Testis (tissue), 2 donors: ENCODE measurements at regions not wholly inside any gene's neighbourhood (a gene's known extent, or its start where the extent isn't known, plus 50 kb on each side); places are given as distances from the start of the nearest gene placed in this dataset.

ENCODE experiments used
- CTCF ChIP-seq, 3 experiments: fragments of 450-650 bp in 2 of 3; fragments of 200-600 bp in 1 of 3; sonication (generic) in 1 of 3; IDR thresholded peaks; one replicate each; pipeline ENCODE4 v1.5.1; 2016 to 2019; ENCODE audit warnings: antibody characterized with exemption in 3 of 3, mild to moderate bottlenecking in 2 of 3, moderate library complexity in 1 of 3
- POLR2A ChIP-seq: fragments of 450-650 bp; IDR thresholded peaks from one replicate; pipeline ENCODE4 v1.6.1; 2017; ENCODE audit warnings: antibody characterized with exemption, mild to moderate bottlenecking, moderate library complexity

GRCh38 chr3:64825404-64826120 is 137.8 kb upstream of the ADAMTS9 start:
- TF ChIP-seq CTCF (IDR thresholded peaks at IDR 0.05) (no peak), POLR2A (no peak)
